Astrocyte of the spinal cord (primary cell): ENCODE measurements at regions not wholly inside any gene's neighbourhood (a gene's known extent, or its start where the extent isn't known, plus 50 kb on each side); places are given as distances from the start of the nearest gene placed in this dataset.
A peak's percentile ranks its signal among the peaks of the same experiment; 100 is the strongest.

ENCODE experiments used
- DNase-seq: peaks from one replicate; pipeline ENCODE4 v3.0.0; 2011; ENCODE audit warnings: low read depth, low spot score
- H3K4me3 ChIP-seq: 2 replicates; pipeline ENCODE4 v1.5.1; 2011; ENCODE audit warnings: low read depth, mild to moderate bottlenecking, low read length, moderate library complexity
- CTCF ChIP-seq: IDR thresholded peaks from 2 replicates; pipeline ENCODE4 v1.5.1; 2012; ENCODE audit warnings: low read depth, mild to moderate bottlenecking, low read length, inconsistent platforms
- in situ Hi-C: cut with HindIII; loops from 2 replicates; pipeline ENCODE4 v1.10.0; 2017; ENCODE audit warnings: low sequenced_read_pairs

- DNase-seq: no peak
- no peak overlapping the region for H3K4me3 ChIP-seq
- in situ Hi-C loops: no loop called here
- no peak for TF ChIP-seq CTCF
These were observed 133.8 kb downstream of the NAV1 start for GRCh38 chr1:201672685-201673084.

GRCh38 chr1:201673093-201673492, 134.2 kb downstream of the NAV1 start:
- H3K4me3 ChIP-seq: no peak overlapping the region
- DNase-seq: no peak
- in situ Hi-C loops: no loop called here
- TF ChIP-seq CTCF: no peak

GRCh38 chr1:201673915-201674314, 135.0 kb downstream of the NAV1 start:
- no peak overlapping the region for H3K4me3 ChIP-seq
- DNase-seq: no peak
- in situ Hi-C loops: no loop called here
- no peak for TF ChIP-seq CTCF

- DNase-seq: peak; percentile 16
- no peak overlapping the region for H3K4me3 ChIP-seq
- in situ Hi-C loops: no loop called here
- no peak for TF ChIP-seq CTCF
These were observed 136.2 kb downstream of the NAV1 start for GRCh38 chr1:201675143-201675542.

- in situ Hi-C loops: no loop called here
- no peak overlapping the region for H3K4me3 ChIP-seq
- peak; percentile 49 for DNase-seq
- no peak for TF ChIP-seq CTCF
These were observed 137.3 kb downstream of the NAV1 start for GRCh38 chr1:201676197-201676596.

GRCh38 chr1:201676641-201677040, 137.7 kb downstream of the NAV1 start:
- H3K4me3 ChIP-seq: no peak overlapping the region
- in situ Hi-C loops: no loop called here
- no peak for TF ChIP-seq CTCF
- peak; percentile 19 for DNase-seq
